IMR-90 (cell line): ENCODE measurements at regions not wholly inside any gene's neighbourhood (a gene's known extent, or its start where the extent isn't known, plus 50 kb on each side); places are given as distances from the start of the nearest gene placed in this dataset.

Experiments
- ATAC-seq: fragments of 200-7000 bp; cut with Tn5 transposase; 2 replicates; pipeline ENCODE4 v1.9.1; 2020; ENCODE audit warnings: low read depth, mild to moderate bottlenecking, moderate library complexity
- BruUV-seq: library from RNA; stranded (reverse); fragments of 400-500 nt; replicated peaks from 2 replicates; lab custom pipeline; 2021; lab: Mats Ljungman, UMichigan
- CTCF ChIA-PET: fragments of 300-600 bp; formaldehyde crosslinking; extraction: SDS; loops from one replicate; lab custom pipeline; 2021; ENCODE audit warnings: antibody characterized with exemption; lab: Yijun Ruan, JAX
- POLR2A ChIA-PET: fragments of 300-600 bp; sonication (Branson Sonifier 250); formaldehyde crosslinking; loops from one replicate; lab custom pipeline; 2022; ENCODE audit warnings: antibody characterized with exemption; ENCODE audit not compliant: unreplicated experiment; lab: Charles Lee
- DNase-seq: peaks from one replicate; pipeline ENCODE4 v3.0.0; 2013
- H2AFZ ChIP-seq: replicated peaks from 2 replicates; pipeline ENCODE3; 2013; ENCODE audit warnings: low read length, mild to moderate bottlenecking; ENCODE audit not compliant: poor library complexity
- H2AK5ac ChIP-seq: 2 replicates; pipeline ENCODE4 v1.6.1; 2013; ENCODE audit warnings: low read depth, low read length, inconsistent platforms
- H2AK9ac ChIP-seq: replicated peaks from 2 replicates; pipeline ENCODE3; 2013; ENCODE audit warnings: mild to moderate bottlenecking, low read depth, low read length, moderate library complexity; ENCODE audit not compliant: poor library complexity
- H2BK120ac ChIP-seq: 2 replicates; pipeline ENCODE4 v1.6.1; 2013; ENCODE audit warnings: low read depth, low read length, inconsistent platforms
- H2BK15ac ChIP-seq: 3 replicates; pipeline ENCODE4 v1.6.1; 2013; ENCODE audit warnings: low read depth, low read length, inconsistent platforms
- H2BK20ac ChIP-seq: 2 replicates; pipeline ENCODE4 v1.6.1; 2013; ENCODE audit warnings: low read depth, mild to moderate bottlenecking, inconsistent platforms, low read length, moderate library complexity
- H2BK5ac ChIP-seq: 2 replicates; pipeline ENCODE4 v1.6.1; 2013; ENCODE audit warnings: mild to moderate bottlenecking, low read depth, low read length, inconsistent platforms; ENCODE audit not compliant: poor library complexity, severe bottlenecking
- H3K14ac ChIP-seq: replicated peaks from 2 replicates; pipeline ENCODE4 v1.6.1; 2013; ENCODE audit warnings: low read depth, low read length, inconsistent platforms
- H3K18ac ChIP-seq: 2 replicates; pipeline ENCODE4 v1.6.1; 2013; ENCODE audit warnings: low read depth, low read length, control low read depth
- H3K23ac ChIP-seq: 2 replicates; pipeline ENCODE4 v1.6.1; 2013; ENCODE audit warnings: low read depth, low read length, inconsistent platforms
- H3K27ac ChIP-seq: 2 replicates; pipeline ENCODE4 v1.5.1; 2013; ENCODE audit warnings: mild to moderate bottlenecking, control low read depth, low read length; ENCODE audit not compliant: insufficient read depth
- H3K27me3 ChIP-seq: 2 replicates; pipeline ENCODE4 v1.6.1; 2013; ENCODE audit warnings: low read length; ENCODE audit not compliant: control insufficient read depth, insufficient read depth
- H3K36me3 ChIP-seq: 2 replicates; pipeline ENCODE4 v1.6.1; 2013; ENCODE audit warnings: low read length, mixed read lengths; ENCODE audit not compliant: control insufficient read depth, insufficient read depth
- H3K4ac ChIP-seq: 2 replicates; pipeline ENCODE4 v1.6.1; 2013; ENCODE audit warnings: low read depth, low read length, inconsistent platforms
- H3K4me1 ChIP-seq: 2 replicates; pipeline ENCODE4 v1.6.1; 2013; ENCODE audit warnings: low read length, mixed read lengths; ENCODE audit not compliant: control insufficient read depth, insufficient read depth
- H3K4me2 ChIP-seq: 2 replicates; pipeline ENCODE4 v1.6.1; 2013; ENCODE audit warnings: low read depth, mild to moderate bottlenecking, control low read depth, low read length, moderate library complexity
- H3K4me3 ChIP-seq: 2 replicates; pipeline ENCODE4 v1.5.1; 2013; ENCODE audit warnings: low read depth, mild to moderate bottlenecking, control low read depth, low read length, moderate library complexity; ENCODE audit not compliant: insufficient read depth
- H3K56ac ChIP-seq: 2 replicates; pipeline ENCODE4 v1.6.1; 2013; ENCODE audit warnings: low read length, inconsistent platforms; ENCODE audit not compliant: insufficient read depth; ENCODE audit errors: extremely low read depth
- H3K79me1 ChIP-seq, 2 experiments: 2 replicates each; pipeline ENCODE4 v1.6.1; 2013; ENCODE audit warnings: low read length in 2 of 2, inconsistent platforms in 1 of 2, low read depth in 1 of 2
- H3K9ac ChIP-seq: 2 replicates; pipeline ENCODE4 v1.6.1; 2013; ENCODE audit warnings: low read depth, low read length, control low read depth
- H3K9me1 ChIP-seq: 2 replicates; pipeline ENCODE4 v1.6.1; 2013; ENCODE audit warnings: low read length, inconsistent platforms; ENCODE audit not compliant: insufficient read depth
- H3K9me3 ChIP-seq: 2 replicates; pipeline ENCODE4 v1.6.1; 2013; ENCODE audit warnings: low read length; ENCODE audit not compliant: control insufficient read depth, insufficient read depth
- H4K20me1 ChIP-seq: 2 replicates; pipeline ENCODE4 v1.6.1; 2013; ENCODE audit warnings: low read length, inconsistent platforms; ENCODE audit not compliant: insufficient read depth
- H4K5ac ChIP-seq: 2 replicates; pipeline ENCODE4 v1.6.1; 2013; ENCODE audit warnings: mild to moderate bottlenecking, low read depth, low read length, control low read depth
- H4K8ac ChIP-seq, 2 experiments: 2 replicates each; pipeline ENCODE4 v1.6.1; 2013; ENCODE audit warnings: low read depth in 2 of 2, low read length in 2 of 2, control low read depth in 1 of 2, inconsistent platforms in 1 of 2
- H4K91ac ChIP-seq: 2 replicates; pipeline ENCODE4 v1.6.1; 2013; ENCODE audit warnings: low read depth, low read length, inconsistent platforms; ENCODE audit not compliant: insufficient read depth
- CEBPB ChIP-seq: IDR thresholded peaks from 2 replicates; pipeline ENCODE4 v1.6.1; 2012; ENCODE audit warnings: low read depth, low read length, improper control_type of control experiment
- CHD1 ChIP-seq: IDR thresholded peaks from 2 replicates; pipeline ENCODE4 v1.6.1; 2012; ENCODE audit warnings: low read depth, low read length, improper control_type of control experiment
- CTCF ChIP-seq: conservative IDR thresholded peaks from 2 replicates; pipeline ENCODE4 v1.5.1; 2012; ENCODE audit warnings: mild to moderate bottlenecking, low read depth, low read length, improper control_type of control experiment
- FOS ChIP-seq: fragments of 150-350 bp; IDR thresholded peaks from 2 replicates; pipeline ENCODE4 v1.6.1; 2016; ENCODE audit warnings: low read depth, low read length
- MAFK ChIP-seq: IDR thresholded peaks from 2 replicates; pipeline ENCODE4 v1.6.1; 2012; ENCODE audit warnings: low read depth, low read length, improper control_type of control experiment
- MXI1 ChIP-seq: IDR thresholded peaks from 2 replicates; pipeline ENCODE4 v1.6.1; 2012; ENCODE audit warnings: low read depth, mild to moderate bottlenecking, low read length, moderate library complexity, borderline replicate concordance
- NFE2L2 ChIP-seq: fragments of 150-350 bp; IDR thresholded peaks from 2 replicates; pipeline ENCODE4 v1.6.1; 2016; ENCODE audit warnings: low read depth, mild to moderate bottlenecking, low read length
- POLR2A ChIP-seq: IDR thresholded peaks from 2 replicates; pipeline ENCODE4 v1.6.1; 2012; ENCODE audit warnings: mild to moderate bottlenecking, low read depth, low read length
- RAD21 ChIP-seq: IDR thresholded peaks from 2 replicates; pipeline ENCODE4 v1.6.1; 2012; ENCODE audit warnings: low read length, improper control_type of control experiment
- RCOR1 ChIP-seq: IDR thresholded peaks from 2 replicates; pipeline ENCODE4 v1.6.1; 2012; ENCODE audit warnings: mild to moderate bottlenecking, low read length, improper control_type of control experiment; ENCODE audit not compliant: insufficient replicate concordance
- RFX5 ChIP-seq: IDR thresholded peaks from 2 replicates; pipeline ENCODE4 v1.8.0; 2012; ENCODE audit warnings: low read depth, mild to moderate bottlenecking, low read length, moderate library complexity
- SMC3 ChIP-seq: fragments of 150-350 bp; IDR thresholded peaks from 2 replicates; pipeline ENCODE4 v1.6.1; 2016; ENCODE audit warnings: low read depth, mild to moderate bottlenecking, antibody characterized with exemption, low read length, moderate library complexity
- WGBS, 2 experiments: methylation state at CpG; one replicate each; pipeline versions ENCODE4 v1.1.5 to v1.1.7; 2013; ENCODE audit warnings: missing lambda C conversion rate in 2 of 2; ENCODE audit not compliant: insufficient read length in 1 of 2; ENCODE audit errors: extremely low coverage in 2 of 2; 5-methylcytosine and 5-hydroxymethylcytosine counted together
- dilution Hi-C: fragments of 300-500 bp; cut with HindIII; formaldehyde crosslinking; loops from one replicate; pipeline ENCODE4 v1.14.3; 2018; ENCODE audit warnings: low sequenced_read_pairs; ENCODE audit not compliant: unreplicated experiment
- in situ Hi-C: fragments of 300-500 bp; cut with MboI; formaldehyde crosslinking; loops from 3 replicates; pipeline ENCODE4 v1.14.3; 2019; ENCODE audit warnings: low sequenced_read_pairs, inconsistent platforms, mixed read lengths
- intact Hi-C: fragments of 100-400 bp; cut with micrococcal nuclease; formaldehyde crosslinking; loops from 2 replicates; pipeline ENCODE4 v1.10.0; 2022
- TF ChIP-seq, protein P1 (sequence below): fragments of 150-350 bp; IDR thresholded peaks from 2 replicates; pipeline ENCODE4 v1.6.1; 2016; ENCODE audit warnings: low read depth, mild to moderate bottlenecking, low read length, moderate library complexity, borderline replicate concordance

DNA sequence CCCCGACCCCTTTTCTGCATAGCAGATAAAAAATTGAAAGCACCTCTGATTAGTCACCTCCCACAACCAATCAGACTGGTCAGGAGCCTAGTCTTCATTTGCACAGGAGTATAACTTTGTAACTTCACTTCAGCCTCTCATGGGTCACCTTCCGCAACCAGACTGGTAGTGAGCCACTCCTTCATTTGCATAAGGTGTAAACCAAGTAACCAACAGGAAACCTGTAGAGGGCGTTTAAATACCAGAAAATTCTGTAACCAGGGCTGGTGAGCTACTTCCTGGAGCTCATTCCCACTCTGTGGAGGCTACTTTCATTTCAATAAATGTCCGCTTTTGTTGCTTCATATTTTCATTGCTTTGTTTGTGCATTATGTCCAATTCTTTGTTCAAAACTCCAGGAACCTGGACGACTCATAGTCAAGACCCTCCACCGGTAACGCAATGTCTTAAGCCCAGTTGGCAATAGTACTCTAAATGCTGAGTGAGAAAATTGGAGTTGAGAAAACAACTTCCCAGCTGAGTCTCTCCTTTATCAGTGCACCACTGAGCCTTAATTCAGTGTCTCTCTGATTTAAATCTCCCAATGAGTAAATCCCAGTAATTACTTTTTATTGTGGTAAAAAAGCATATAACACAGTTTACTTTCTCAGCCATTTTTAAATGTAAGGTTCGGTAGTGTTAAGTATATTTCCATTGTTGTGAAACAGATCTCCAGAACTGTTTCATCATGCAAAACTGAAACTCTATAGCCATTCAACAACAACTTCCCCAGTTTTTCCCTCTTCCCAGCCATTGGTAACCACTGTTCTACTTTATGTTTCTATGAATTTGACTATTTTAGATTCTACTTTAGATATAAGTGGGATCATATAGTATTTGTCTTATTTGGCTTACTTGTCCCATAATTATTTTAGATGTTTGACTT, 392.7 kb upstream of the SLC8A1 start:
- Histone ChIP-seq H3K36me3 (no peaks in the 10 kb centered on the region), H2BK5ac (no peak overlapping the region), H4K5ac (no peak overlapping the region), H4K91ac (no peak overlapping the region), H3K9me1 (no peaks in the 10 kb centered on the region), H2AK9ac (no peak overlapping the region), H3K23ac (no peak overlapping the region), H3K4me3 (no peak overlapping the region), H3K56ac (no peak overlapping the region), H3K27me3 (no peaks in the 10 kb centered on the region), H3K18ac (no peak overlapping the region), H3K9ac (no peak overlapping the region), H2BK15ac (no peak overlapping the region), H2BK120ac (no peak overlapping the region), H3K9me3 (no peaks in the 10 kb centered on the region), H2BK20ac (no peak overlapping the region), H3K27ac (no peak overlapping the region), H2AK5ac (no peak overlapping the region), H4K20me1 (no peaks in the 10 kb centered on the region), H3K4me2 (no peak overlapping the region), H4K8ac (no peak overlapping the region), H3K79me1 (no peaks in the 10 kb centered on the region), H3K14ac (no peak overlapping the region), H2AFZ (no peak overlapping the region), H3K4ac (no peak overlapping the region), H3K4me1 (no peaks in the 10 kb centered on the region)
- WGBS, 2 experiments = 94% methylated on average over 2 of the region's 8 CpGs; no CpG with 5 or more reads in 1 of the 2 experiments
- no peak for ATAC-seq
- intact Hi-C loops (no loop called here), dilution Hi-C loops (no loop called here), in situ Hi-C loops (no loop called here)
- no peak for DNase-seq
- TF ChIP-seq, protein P1, sequence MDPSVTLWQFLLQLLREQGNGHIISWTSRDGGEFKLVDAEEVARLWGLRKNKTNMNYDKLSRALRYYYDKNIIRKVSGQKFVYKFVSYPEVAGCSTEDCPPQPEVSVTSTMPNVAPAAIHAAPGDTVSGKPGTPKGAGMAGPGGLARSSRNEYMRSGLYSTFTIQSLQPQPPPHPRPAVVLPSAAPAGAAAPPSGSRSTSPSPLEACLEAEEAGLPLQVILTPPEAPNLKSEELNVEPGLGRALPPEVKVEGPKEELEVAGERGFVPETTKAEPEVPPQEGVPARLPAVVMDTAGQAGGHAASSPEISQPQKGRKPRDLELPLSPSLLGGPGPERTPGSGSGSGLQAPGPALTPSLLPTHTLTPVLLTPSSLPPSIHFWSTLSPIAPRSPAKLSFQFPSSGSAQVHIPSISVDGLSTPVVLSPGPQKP = no peak
- TF ChIP-seq RAD21 (no peak), POLR2A (no peak), MAFK (no peak), RCOR1 (no peak), FOS (no peak), RFX5 (no peak), MXI1 (no peak), SMC3 (no peak), CTCF (no peak), CHD1 (no peak), CEBPB (no peak), NFE2L2 (no peak)
- ChIA-PET POLR2A (no interaction called here), CTCF (no interaction called here)
- no TSS peak for BruUV-seq
